SK-N-MC (cell line): ENCODE measurements at regions not wholly inside any gene's neighbourhood (a gene's known extent, or its start where the extent isn't known, plus 50 kb on each side); places are given as distances from the start of the nearest gene placed in this dataset.

Experiments used
- EZH2 ChIP-seq: fragments of 200-600 bp; sonication (generic); IDR thresholded peaks from one replicate; pipeline ENCODE4 v1.6.1; 2017; ENCODE audit warnings: antibody characterized with exemption
- FOXP2 ChIP-seq: optimal IDR thresholded peaks from 2 replicates; pipeline ENCODE3; 2011; ENCODE audit warnings: mild to moderate bottlenecking, moderate library complexity; ENCODE audit not compliant: insufficient read depth; ENCODE audit errors: extremely low read length, control extremely low read depth
- POLR2AphosphoS5 ChIP-seq: IDR thresholded peaks from 2 replicates; pipeline ENCODE4 v1.6.1; 2012; ENCODE audit warnings: mild to moderate bottlenecking, low read depth, low read length, borderline replicate concordance

DNA sequence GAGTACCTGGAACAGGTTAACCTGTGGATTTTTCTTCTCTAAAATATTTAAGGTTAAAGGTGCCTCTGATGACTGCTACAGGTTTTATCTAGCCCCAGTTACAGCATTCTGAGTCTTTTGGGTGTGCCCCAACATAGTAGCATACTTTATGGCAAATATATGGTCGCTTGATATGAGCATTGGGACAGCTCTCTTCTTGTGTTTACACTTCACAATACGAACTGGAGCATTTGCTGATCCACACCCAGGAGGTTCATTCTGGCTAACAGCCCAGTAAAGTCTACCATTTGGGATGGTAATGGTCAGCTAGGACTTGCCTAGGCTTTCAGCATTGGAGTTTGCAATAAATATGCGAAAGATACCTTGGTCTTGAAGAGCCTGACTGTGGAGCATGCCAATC lies 101.3 kb downstream of the DISP1 start:
- TF ChIP-seq EZH2, result no peak
- no peak for TF ChIP-seq POLR2AphosphoS5
- no peak for TF ChIP-seq FOXP2
